GM12873 (cell line): ENCODE measurements at regions not wholly inside any gene's neighbourhood (a gene's known extent, or its start where the extent isn't known, plus 50 kb on each side); places are given as distances from the start of the nearest gene placed in this dataset.

Experiments
- TF ChIP-seq, protein P1 (sequence below): IDR thresholded peaks from 2 replicates; pipeline ENCODE4 v1.5.1; 2012; ENCODE audit warnings: low read depth, mild to moderate bottlenecking, moderate library complexity, low read length, control low read depth; ENCODE audit not compliant: insufficient read depth; ENCODE audit errors: missing control alignments

DNA sequence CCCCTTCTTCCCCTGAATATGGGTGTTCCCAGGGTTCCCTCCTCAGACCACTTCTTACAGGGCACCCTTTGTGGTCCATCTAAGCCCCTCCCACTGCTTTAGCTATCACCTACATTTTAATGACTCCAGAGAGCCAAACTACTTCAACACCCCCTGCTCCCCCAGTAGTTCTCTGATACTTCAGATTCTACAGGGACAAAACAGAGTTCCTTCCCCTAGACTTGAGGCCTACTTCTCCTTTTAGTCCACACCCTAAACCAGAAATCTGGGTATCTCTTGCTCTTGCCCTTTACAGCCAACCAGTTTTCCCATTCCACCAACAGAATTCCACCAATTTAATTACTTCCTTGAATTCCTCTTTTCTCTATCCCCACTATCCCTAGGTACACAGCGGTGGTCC is 107.2 kb downstream of the KCNRG start:
- TF ChIP-seq, protein P1, sequence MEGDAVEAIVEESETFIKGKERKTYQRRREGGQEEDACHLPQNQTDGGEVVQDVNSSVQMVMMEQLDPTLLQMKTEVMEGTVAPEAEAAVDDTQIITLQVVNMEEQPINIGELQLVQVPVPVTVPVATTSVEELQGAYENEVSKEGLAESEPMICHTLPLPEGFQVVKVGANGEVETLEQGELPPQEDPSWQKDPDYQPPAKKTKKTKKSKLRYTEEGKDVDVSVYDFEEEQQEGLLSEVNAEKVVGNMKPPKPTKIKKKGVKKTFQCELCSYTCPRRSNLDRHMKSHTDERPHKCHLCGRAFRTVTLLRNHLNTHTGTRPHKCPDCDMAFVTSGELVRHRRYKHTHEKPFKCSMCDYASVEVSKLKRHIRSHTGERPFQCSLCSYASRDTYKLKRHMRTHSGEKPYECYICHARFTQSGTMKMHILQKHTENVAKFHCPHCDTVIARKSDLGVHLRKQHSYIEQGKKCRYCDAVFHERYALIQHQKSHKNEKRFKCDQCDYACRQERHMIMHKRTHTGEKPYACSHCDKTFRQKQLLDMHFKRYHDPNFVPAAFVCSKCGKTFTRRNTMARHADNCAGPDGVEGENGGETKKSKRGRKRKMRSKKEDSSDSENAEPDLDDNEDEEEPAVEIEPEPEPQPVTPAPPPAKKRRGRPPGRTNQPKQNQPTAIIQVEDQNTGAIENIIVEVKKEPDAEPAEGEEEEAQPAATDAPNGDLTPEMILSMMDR: no peak

DNA sequence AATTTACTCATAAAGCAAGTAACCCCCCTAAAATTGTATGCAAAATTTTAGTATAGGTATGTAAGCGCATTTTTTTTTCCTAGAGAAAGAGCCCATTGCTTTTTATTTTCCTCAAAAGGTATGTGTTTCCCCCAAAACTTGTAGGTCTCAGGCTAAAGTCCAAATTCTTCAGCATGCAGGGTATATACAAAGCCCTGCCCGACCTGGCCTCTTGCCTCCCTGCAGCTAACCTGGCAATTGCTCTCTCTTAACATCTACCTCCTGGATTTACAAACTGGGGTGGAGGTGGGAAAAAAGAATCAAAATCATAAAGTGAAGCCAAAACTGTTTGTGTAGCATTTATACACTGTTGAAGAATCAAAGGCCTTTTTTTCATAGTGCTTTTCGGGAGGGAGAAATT is 107.8 kb downstream of the KCNRG start:
- TF ChIP-seq, protein P1: no peak

DNA sequence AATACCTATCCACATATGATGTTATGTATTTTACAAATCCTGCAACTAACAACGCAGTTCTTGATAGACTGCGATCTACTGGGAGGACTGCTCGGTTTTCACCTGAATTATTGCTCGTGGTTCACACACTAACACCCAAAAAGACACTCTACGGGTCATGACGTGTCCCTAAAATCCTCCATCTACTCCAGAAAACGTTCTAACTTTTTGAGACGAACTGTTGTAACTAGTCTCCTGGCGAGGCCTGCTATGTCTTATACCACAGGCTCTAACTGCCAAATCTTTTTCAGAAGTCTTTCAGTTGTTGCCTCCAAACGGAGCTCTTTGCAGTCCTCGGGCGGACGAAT is 108.2 kb downstream of the KCNRG start:
- TF ChIP-seq, protein P1: no peak

DNA sequence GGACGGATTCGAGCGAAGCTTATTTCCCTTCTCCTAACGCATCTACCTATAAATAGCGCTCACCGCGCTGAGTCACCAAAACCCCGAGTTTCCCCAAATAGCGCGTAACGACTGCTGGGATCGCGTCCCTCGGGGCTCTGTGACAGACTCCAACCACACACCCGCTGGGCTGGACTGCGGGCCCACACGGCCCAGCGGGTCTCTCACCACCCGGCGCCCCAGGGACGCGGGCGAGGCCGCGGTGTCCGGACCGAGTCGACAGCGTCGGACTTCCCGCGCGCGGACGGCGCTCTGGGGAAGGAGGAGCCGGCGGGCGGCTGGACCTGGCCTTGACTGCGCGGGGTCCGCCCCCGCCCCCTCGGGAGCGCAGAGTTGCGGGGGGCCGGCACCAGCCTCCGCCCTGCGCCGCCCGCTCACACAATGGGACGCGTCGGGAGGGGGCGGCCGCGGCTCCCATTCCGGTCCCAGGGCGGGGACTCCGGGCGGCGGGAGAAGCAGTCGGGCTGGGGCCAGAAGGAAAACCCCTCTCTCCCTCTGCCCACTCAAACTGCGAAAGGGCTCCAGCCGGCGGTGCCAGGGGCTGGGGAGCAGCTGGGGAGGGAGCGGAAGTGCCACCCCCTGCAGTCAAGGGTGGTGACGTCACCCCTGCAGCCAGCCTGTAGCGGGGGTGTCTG is 108.8 kb downstream of the KCNRG start:
- TF ChIP-seq, protein P1: no peak

DNA sequence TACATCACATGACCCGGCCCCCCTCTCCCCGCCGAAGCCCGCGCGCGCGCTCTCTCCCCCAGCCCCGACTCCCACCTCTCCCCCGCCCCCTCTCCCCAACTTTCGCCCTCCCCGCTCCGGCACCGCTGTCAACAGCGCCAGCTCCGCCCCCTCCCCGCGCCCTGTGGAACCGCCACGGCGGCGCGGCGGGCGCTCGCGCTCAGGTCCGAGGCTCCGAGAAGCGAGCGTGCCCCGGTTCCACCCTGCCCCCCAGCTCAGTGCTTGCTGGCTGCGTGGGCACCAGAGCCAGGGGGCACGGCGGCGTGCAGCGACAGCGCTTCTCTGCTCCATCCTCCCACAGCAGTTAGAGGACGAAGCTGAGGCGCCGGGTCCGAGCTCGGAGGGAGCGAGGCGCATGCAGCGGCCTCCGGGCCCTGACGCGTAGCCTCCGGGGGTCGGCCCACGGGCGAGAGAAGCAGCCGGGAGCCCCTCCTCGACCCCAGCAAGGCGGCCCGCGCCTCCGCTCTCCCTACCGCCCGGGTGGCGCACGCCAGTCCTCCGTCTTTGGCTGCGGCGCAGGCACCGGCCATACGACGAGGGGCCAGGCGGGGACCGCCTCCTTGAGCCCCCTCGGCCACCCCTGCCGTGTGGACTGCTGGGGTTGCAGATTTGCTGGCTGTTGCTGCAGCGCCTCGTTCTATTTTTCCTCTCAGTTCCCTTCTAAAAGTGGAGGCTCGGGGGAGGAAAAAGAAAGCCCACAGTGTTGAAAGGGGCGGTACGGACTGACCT is 109.5 kb downstream of the KCNRG start:
- TF ChIP-seq, protein P1: no peak

DNA sequence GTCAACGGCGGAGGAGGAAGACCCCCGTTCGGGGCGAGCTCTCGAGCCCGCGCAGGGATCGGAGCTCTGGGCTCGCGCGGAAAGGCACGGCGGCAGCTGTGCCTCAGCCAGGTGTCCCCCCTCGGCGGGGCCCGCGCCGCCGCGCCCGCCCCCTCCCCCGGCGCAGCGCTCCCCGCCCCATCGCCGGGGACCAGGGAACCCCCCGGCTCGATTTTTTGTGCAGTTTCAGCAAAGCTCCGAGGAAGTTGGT is 110.0 kb downstream of the KCNRG start:
- TF ChIP-seq, protein P1: no peak

DNA sequence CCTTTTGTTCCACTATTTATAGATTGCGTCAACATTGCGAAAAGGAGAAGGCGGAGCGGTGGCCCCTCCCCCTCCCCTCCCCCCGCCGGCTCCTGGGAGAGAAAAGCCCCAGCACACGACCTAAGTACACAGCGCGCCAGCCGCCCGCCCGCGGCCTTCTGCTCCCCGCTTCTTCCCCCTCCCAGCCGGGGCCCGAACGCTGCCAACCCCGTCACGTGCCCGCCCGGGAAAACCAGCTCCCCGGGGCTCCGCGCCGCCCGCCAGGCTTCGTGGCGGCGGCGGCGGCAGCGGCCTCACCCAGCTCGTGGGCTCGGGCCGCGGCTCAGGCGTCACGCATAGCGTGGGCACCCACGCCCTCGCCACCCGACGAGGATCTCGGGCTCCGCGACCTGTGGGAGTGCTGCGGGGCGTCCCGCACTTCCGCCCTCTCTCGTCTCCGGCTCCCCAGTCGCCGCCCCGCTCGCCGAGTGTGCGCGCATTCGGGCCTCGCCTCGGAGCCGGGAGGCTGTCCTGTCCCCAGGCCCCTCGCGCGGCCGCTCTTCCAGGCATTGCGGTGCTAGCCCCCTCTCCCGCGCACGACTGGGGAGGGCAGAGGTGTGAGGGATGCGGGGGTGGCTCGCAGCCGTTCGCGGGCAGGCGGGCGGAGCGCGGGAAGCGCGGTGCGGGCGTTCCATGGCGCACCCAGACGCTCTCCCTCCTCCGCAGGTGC is 110.5 kb downstream of the KCNRG start:
- TF ChIP-seq, protein P1: no peak
